Endothelial cell of umbilical vein (primary cell): ENCODE measurements at regions not wholly inside any gene's neighbourhood (a gene's known extent, or its start where the extent isn't known, plus 50 kb on each side); places are given as distances from the start of the nearest gene placed in this dataset.

Experiments used
- CTCF ChIP-seq, 2 donors: IDR thresholded peaks; 1 replicate in 1 of 2; 2 replicates in 1 of 2; pipeline ENCODE4 v1.5.1; 2011; ENCODE audit warnings: low read length in 2 of 2, mild to moderate bottlenecking in 2 of 2, moderate library complexity in 2 of 2, control low read depth in 1 of 2, inconsistent platforms in 1 of 2, low read depth in 1 of 2; ENCODE audit not compliant: insufficient read depth in 1 of 2; ENCODE audit errors: extremely low read depth in 1 of 2
- EZH2 ChIP-seq: IDR thresholded peaks from 2 replicates; pipeline ENCODE4 v1.6.1; 2012; ENCODE audit warnings: borderline replicate concordance, low read depth, mild to moderate bottlenecking, moderate library complexity, low read length, inconsistent platforms; ENCODE audit not compliant: severe bottlenecking
- FOS ChIP-seq: IDR thresholded peaks from 2 replicates; pipeline ENCODE4 v1.6.1; 2011; ENCODE audit warnings: mild to moderate bottlenecking, low read length, moderate library complexity, borderline replicate concordance; ENCODE audit not compliant: insufficient read depth
- JUN ChIP-seq: IDR thresholded peaks from 2 replicates; pipeline ENCODE4 v1.6.1; 2011; ENCODE audit warnings: borderline replicate concordance, low read depth; ENCODE audit not compliant: insufficient read length, insufficient read depth
- MAX ChIP-seq: IDR thresholded peaks from 2 replicates; pipeline ENCODE4 v1.6.1; 2011; ENCODE audit not compliant: insufficient read depth, insufficient read length
- MYC ChIP-seq: IDR thresholded peaks from one replicate; pipeline ENCODE4 v1.6.1; 2011; ENCODE audit warnings: mild to moderate bottlenecking, low read depth, low read length
- POLR2A ChIP-seq: IDR thresholded peaks from 2 replicates; pipeline ENCODE4 v1.6.1; 2012; ENCODE audit warnings: low read depth, mild to moderate bottlenecking, control low read depth, low read length
- POLR2AphosphoS5 ChIP-seq: IDR thresholded peaks from 2 replicates; pipeline ENCODE4 v1.6.1; 2012; ENCODE audit warnings: low read depth, mild to moderate bottlenecking, control low read depth, low read length, moderate library complexity; ENCODE audit not compliant: insufficient read depth

GRCh38 chr4:11485926-11486325, 57.2 kb upstream of the HS3ST1 start:
- TF ChIP-seq EZH2 (no peak), CTCF (IDR thresholded peaks at IDR 0.05; ENCODE audit: extremely low read depth in 1 of 2, insufficient read depth in 1 of 2, low read depth in 1 of 2, low read length in 2 of 2) (no peak), MYC (no peak), POLR2A (no peak), FOS (no peak), POLR2AphosphoS5 (no peak), JUN (no peak), MAX (no peak)
